ENCODE measurements at regions not wholly inside any gene's neighbourhood (a gene's known extent, or its start where the extent isn't known, plus 50 kb on each side); places are given as distances from the start of the nearest gene placed in this dataset.

DNA sequence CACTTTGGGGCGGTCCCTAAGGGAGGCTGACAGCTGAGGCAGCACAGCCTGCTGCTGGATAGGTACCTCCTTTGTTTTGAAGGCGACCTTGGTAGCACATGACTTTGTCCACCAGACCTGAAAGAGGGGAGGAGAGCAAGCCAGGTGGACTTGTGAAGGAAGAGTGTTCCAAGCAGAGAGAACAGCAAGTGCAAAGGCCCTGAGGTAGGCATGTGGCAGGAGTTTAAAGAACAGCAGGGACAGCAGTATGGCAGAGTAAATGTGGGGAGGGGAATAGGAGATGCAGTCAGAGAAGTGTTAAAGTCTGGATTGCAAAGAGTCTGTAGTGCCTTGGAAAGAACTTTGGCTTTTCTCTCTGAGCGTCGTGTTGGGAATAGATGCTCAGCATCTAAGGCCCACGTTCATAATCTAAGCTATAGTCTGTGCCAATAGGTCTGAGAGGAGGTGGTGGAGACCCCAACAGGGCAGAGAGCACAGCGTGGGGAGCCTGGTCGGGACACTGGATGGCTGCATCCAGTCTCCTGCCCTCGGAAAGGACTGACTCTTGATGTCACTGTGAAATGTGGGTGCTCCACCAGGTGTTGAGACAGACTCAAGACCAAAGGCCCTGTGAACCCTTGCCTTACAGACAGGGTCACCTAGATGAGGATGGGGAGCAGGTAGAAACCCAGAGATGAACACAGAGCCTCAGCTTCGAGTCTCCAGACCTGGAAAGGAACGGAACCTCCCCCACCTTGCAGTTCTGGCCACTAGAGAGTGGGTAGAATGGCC is 242.1 kb upstream of the PWP1 start:
- TF ChIP-seq, protein P1, sequence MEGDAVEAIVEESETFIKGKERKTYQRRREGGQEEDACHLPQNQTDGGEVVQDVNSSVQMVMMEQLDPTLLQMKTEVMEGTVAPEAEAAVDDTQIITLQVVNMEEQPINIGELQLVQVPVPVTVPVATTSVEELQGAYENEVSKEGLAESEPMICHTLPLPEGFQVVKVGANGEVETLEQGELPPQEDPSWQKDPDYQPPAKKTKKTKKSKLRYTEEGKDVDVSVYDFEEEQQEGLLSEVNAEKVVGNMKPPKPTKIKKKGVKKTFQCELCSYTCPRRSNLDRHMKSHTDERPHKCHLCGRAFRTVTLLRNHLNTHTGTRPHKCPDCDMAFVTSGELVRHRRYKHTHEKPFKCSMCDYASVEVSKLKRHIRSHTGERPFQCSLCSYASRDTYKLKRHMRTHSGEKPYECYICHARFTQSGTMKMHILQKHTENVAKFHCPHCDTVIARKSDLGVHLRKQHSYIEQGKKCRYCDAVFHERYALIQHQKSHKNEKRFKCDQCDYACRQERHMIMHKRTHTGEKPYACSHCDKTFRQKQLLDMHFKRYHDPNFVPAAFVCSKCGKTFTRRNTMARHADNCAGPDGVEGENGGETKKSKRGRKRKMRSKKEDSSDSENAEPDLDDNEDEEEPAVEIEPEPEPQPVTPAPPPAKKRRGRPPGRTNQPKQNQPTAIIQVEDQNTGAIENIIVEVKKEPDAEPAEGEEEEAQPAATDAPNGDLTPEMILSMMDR (conservative IDR thresholded peaks at IDR 0.05; ENCODE audit: low read depth in 2 of 2), result no peak
- TF ChIP-seq, protein P2, sequence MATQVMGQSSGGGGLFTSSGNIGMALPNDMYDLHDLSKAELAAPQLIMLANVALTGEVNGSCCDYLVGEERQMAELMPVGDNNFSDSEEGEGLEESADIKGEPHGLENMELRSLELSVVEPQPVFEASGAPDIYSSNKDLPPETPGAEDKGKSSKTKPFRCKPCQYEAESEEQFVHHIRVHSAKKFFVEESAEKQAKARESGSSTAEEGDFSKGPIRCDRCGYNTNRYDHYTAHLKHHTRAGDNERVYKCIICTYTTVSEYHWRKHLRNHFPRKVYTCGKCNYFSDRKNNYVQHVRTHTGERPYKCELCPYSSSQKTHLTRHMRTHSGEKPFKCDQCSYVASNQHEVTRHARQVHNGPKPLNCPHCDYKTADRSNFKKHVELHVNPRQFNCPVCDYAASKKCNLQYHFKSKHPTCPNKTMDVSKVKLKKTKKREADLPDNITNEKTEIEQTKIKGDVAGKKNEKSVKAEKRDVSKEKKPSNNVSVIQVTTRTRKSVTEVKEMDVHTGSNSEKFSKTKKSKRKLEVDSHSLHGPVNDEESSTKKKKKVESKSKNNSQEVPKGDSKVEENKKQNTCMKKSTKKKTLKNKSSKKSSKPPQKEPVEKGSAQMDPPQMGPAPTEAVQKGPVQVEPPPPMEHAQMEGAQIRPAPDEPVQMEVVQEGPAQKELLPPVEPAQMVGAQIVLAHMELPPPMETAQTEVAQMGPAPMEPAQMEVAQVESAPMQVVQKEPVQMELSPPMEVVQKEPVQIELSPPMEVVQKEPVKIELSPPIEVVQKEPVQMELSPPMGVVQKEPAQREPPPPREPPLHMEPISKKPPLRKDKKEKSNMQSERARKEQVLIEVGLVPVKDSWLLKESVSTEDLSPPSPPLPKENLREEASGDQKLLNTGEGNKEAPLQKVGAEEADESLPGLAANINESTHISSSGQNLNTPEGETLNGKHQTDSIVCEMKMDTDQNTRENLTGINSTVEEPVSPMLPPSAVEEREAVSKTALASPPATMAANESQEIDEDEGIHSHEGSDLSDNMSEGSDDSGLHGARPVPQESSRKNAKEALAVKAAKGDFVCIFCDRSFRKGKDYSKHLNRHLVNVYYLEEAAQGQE (IDR thresholded peaks at IDR 0.05; ENCODE audit: unreplicated experiment), result no peak
- TF ChIP-seq EZH2 (IDR thresholded peaks at IDR 0.05; ENCODE audit: low read depth, unreplicated experiment) (no peak), NANOG (IDR thresholded peaks at IDR 0.05; ENCODE audit: borderline replicate concordance) (no peak), POLR2AphosphoS5 (IDR thresholded peaks at IDR 0.05; ENCODE audit: low read depth) (no peak)

All from GM23338 (cell line).